Neural crest cell (in vitro differentiated cells): ENCODE measurements at regions not wholly inside any gene's neighbourhood (a gene's known extent, or its start where the extent isn't known, plus 50 kb on each side); places are given as distances from the start of the nearest gene placed in this dataset.

Experiments
- DNase-seq: peaks from one replicate; pipeline ENCODE4 v3.0.0; 2021; ENCODE audit warnings: low read depth, mixed read lengths, low spot score
- H3K27ac Mint-ChIP-seq: one replicate; pipeline ENCODE4 v1.8.0; 2021; ENCODE audit warnings: mild to moderate bottlenecking, mixed read lengths; ENCODE audit not compliant: unreplicated experiment
- H3K27me3 Mint-ChIP-seq: 2 replicates; pipeline ENCODE4 v1.8.0; 2021; ENCODE audit warnings: low read depth, mild to moderate bottlenecking, mixed read lengths
- H3K36me3 Mint-ChIP-seq: 2 replicates; pipeline ENCODE4 v1.8.0; 2021; ENCODE audit warnings: low read depth, mild to moderate bottlenecking, mixed read lengths
- H3K4me1 Mint-ChIP-seq: 2 replicates; pipeline ENCODE4 v1.8.0; 2021; ENCODE audit warnings: mixed read lengths
- H3K4me3 Mint-ChIP-seq: one replicate; pipeline ENCODE4 v1.8.0; 2021; ENCODE audit warnings: mild to moderate bottlenecking, mixed read lengths
- H3K9me3 Mint-ChIP-seq: 2 replicates; pipeline ENCODE4 v1.8.0; 2021; ENCODE audit warnings: mixed read lengths
- CTCF ChIP-seq: fragments of 200-600 bp; sonication (generic); conservative IDR thresholded peaks from 2 replicates; pipeline ENCODE4 v1.5.0; 2021; ENCODE audit warnings: antibody characterized with exemption, mild to moderate bottlenecking

DNA sequence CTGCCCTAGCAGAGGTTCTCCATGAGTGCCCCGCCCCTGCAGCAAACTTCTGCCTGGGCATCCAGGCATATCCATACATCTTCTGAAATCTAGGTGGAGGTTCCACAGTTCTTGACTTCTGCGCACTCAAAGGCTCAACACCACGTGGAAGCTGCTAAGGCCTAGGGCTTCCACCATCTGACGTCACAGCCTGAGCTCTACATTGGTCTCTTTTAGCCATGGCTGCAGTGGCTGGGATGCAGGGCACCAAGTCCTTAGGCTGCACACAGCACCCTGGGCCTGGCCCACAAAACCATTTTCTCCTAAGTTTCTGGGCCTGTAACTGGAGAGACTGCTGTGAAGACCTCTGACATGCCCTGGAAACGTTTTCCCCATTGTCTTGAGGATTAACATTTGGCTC, 272.6 kb upstream of the PLXNA2 start:
- H3K27ac Mint-ChIP-seq: no peak overlapping the region
- H3K4me1 Mint-ChIP-seq: no peaks in the 10 kb centered on the region
- H3K4me3 Mint-ChIP-seq: no peak overlapping the region
- no peak for TF ChIP-seq CTCF
- peaks cover 3% of the 10 kb centered on the region for H3K9me3 Mint-ChIP-seq
- no peaks in the 10 kb centered on the region for H3K36me3 Mint-ChIP-seq
- DNase-seq: no peak
- H3K27me3 Mint-ChIP-seq: no peaks in the 10 kb centered on the region

DNA sequence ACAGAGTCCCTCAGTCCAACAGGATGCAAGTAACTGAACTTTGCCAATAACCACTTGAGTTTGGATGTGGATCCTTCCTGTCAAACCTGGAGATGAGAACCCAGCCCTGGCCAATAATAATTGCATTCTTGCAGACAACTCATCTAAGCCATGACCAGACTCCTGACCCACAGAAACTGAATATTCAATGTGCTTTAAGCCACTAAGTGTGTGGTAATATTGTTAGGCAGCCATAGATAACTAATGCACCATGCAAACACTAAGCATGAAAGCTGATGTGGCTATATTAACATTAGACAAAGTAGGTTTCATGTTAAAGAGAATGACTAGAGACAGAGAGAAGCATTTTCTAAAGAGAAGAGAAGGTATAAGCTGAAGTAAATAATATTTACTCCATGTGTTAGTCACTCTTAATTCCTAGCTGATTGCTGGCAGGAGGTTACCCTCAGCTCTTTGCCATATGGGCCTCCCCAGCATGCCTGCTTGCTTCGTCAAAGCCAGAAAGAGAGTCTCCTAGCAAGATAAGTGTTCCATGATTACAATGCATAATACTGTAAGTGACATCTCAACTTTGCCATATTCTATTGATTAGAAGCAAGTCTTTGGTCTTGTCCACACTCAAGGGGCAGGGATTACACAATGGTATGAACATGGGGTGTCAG, 276.4 kb upstream of the PLXNA2 start:
- Mint-ChIP-seq H3K27ac (no peak overlapping the region), H3K4me3 (no peak overlapping the region), H3K9me3 (peaks cover 2% of the 10 kb centered on the region), H3K36me3 (no peaks in the 10 kb centered on the region), H3K4me1 (no peaks in the 10 kb centered on the region), H3K27me3 (no peaks in the 10 kb centered on the region)
- DNase-seq: no peak
- TF ChIP-seq CTCF: no peak

DNA sequence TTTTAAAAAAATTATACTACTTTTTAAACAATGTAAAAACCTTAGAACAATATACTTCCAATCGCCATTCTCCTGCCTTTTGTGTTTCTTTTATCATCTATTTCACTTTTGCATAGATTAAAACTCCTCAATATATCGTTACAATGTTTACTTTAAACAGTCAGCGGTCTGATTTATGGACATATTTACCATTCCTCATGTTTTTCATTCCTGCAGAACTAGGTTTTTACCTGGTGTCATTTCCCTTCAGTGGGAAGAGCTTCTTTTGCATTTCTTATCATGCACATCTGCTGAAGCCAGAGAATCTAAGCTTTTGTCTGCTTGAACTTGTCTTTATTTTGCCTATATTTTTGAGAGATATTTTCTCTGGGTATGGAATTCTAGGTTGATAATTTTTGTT, 277.4 kb upstream of the PLXNA2 start:
- DNase-seq: no peak
- H3K9me3 Mint-ChIP-seq: no peaks in the 10 kb centered on the region
- TF ChIP-seq CTCF: no peak

DNA sequence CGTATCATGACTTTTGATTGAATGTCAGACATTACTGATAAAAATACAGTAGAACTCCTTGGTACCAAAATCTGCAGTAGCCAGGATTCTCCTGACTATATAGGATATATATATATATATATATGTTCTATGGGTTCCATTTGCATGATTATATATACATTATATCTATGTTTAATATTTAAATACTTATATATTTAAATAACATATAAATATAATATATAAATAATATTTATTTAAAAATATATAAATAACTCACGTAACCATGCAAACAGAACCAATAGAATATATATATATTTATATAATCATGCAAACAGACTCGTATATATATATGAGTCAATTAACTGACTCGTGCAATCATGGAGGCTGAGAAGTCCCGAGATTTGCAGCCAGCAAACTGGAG, 278.8 kb upstream of the PLXNA2 start:
- TF ChIP-seq CTCF: no peak
- Mint-ChIP-seq H3K27ac (no peak overlapping the region), H3K27me3 (no peaks in the 10 kb centered on the region), H3K9me3 (no peaks in the 10 kb centered on the region), H3K4me1 (peaks cover 16% of the 10 kb centered on the region), H3K36me3 (no peaks in the 10 kb centered on the region), H3K4me3 (no peak overlapping the region)
- DNase-seq: no peak

More for the DNA sequence above, 277.4 kb upstream of the PLXNA2 start:
- H3K4me3 Mint-ChIP-seq: no peak overlapping the region
- H3K4me1 Mint-ChIP-seq: peaks cover 4% of the 10 kb centered on the region
- H3K36me3 Mint-ChIP-seq: no peaks in the 10 kb centered on the region
- H3K27ac Mint-ChIP-seq: no peak overlapping the region
- no peaks in the 10 kb centered on the region for H3K27me3 Mint-ChIP-seq

- Mint-ChIP-seq H3K4me3 (no peak overlapping the region), H3K27ac (no peak overlapping the region), H3K4me1 (peaks cover 20% of the 10 kb centered on the region), H3K27me3 (peaks cover 4% of the 10 kb centered on the region), H3K36me3 (no peaks in the 10 kb centered on the region), H3K9me3 (no peaks in the 10 kb centered on the region)
- TF ChIP-seq CTCF: no peak
- no peak for DNase-seq
These were observed 280.2 kb upstream of the PLXNA2 start for GRCh38 chr1:208524376-208524775.
